HG03095 (cell line): ENCODE measurements at regions not wholly inside any gene's neighbourhood (a gene's known extent, or its start where the extent isn't known, plus 50 kb on each side); places are given as distances from the start of the nearest gene placed in this dataset.
"Not testable (repeated sequence)": the region's sequence is repeated elsewhere in the genome, so short reads cannot be mapped to it uniquely, and the experiment has no call there.

Experiments used
- ATAC-seq: cut with Tn5 transposase; IDR thresholded peaks from one replicate; pipeline ENCODE4 v1.9.1; 2021; ENCODE audit warnings: moderate library complexity; ENCODE audit not compliant: unreplicated experiment

- ATAC-seq: no peak
These were observed 160.3 kb upstream of the MVB12B start for GRCh38 chr9:126166291-126166690.

- ATAC-seq: no peak
These were observed 159.8 kb upstream of the MVB12B start for GRCh38 chr9:126166866-126167265.

- ATAC-seq: no peak
These were observed 156.9 kb upstream of the MVB12B start for GRCh38 chr9:126169736-126170135.

- no peak for ATAC-seq
These were observed 156.3 kb upstream of the MVB12B start for GRCh38 chr9:126170286-126170823.

- ATAC-seq: no peak
These were observed 155.0 kb upstream of the MVB12B start for GRCh38 chr9:126171641-126172040.

GRCh38 chr9:126173401-126173800, 153.2 kb upstream of the MVB12B start:
- no peak for ATAC-seq

- ATAC-seq: no peak
These were observed 152.7 kb upstream of the MVB12B start for GRCh38 chr9:126173929-126174328.

- ATAC-seq: no peak
These were observed 143.4 kb upstream of the MVB12B start for GRCh38 chr9:126183266-126183665.

- ATAC-seq: not testable (repeated sequence)
These were observed 135.6 kb upstream of the MVB12B start for GRCh38 chr9:126190994-126191393.

- no peak for ATAC-seq
These were observed 127.8 kb upstream of the MVB12B start for GRCh38 chr9:126198854-126199253.

- ATAC-seq: no peak
These were observed 123.3 kb upstream of the MVB12B start for GRCh38 chr9:126203313-126203712.

GRCh38 chr9:126204197-126204596, 122.4 kb upstream of the MVB12B start:
- ATAC-seq: no peak

- no peak for ATAC-seq
These were observed 121.9 kb upstream of the MVB12B start for GRCh38 chr9:126204708-126205225.

- no peak for ATAC-seq
These were observed 121.4 kb upstream of the MVB12B start for GRCh38 chr9:126205265-126205664.

- no peak for ATAC-seq
These were observed 120.7 kb upstream of the MVB12B start for GRCh38 chr9:126205845-126206498.

GRCh38 chr9:126207256-126207655, 119.4 kb upstream of the MVB12B start:
- ATAC-seq: no peak

- ATAC-seq: no peak
These were observed 118.3 kb upstream of the MVB12B start for GRCh38 chr9:126208216-126208758.

- ATAC-seq: no peak
These were observed 115.1 kb upstream of the MVB12B start for GRCh38 chr9:126211441-126212074.

- ATAC-seq: no peak
These were observed 111.1 kb upstream of the MVB12B start for GRCh38 chr9:126215486-126215885.

GRCh38 chr9:126216826-126217225, 109.8 kb upstream of the MVB12B start:
- ATAC-seq: no peak

GRCh38 chr9:126217250-126217653, 109.4 kb upstream of the MVB12B start:
- no peak for ATAC-seq

- no peak for ATAC-seq
These were observed 108.8 kb upstream of the MVB12B start for GRCh38 chr9:126217797-126218196.
